ENCODE measurements at regions not wholly inside any gene's neighbourhood (a gene's known extent, or its start where the extent isn't known, plus 50 kb on each side); places are given as distances from the start of the nearest gene placed in this dataset.

GRCh38 chr18:39976771-39977170 is 1978.3 kb upstream of the PIK3C3 start:
- Histone ChIP-seq H3K4me1 (ENCODE audit: insufficient read depth) (no peaks in the 10 kb centered on the region), H3K27ac (no peak overlapping the region), H3K9me3 (no peaks in the 10 kb centered on the region), H3K4me3 (no peak overlapping the region), H3K36me3 (no peaks in the 10 kb centered on the region), H3K27me3 (no peaks in the 10 kb centered on the region)
- DNase-seq, result no peak
- no peak for TF ChIP-seq CTCF (IDR thresholded peaks at IDR 0.05)
- TF ChIP-seq POLR2A (IDR thresholded peaks at IDR 0.05), result no peak
- no peak for TF ChIP-seq EP300 (IDR thresholded peaks at IDR 0.05)
- whole genome bisulfite sequencing, 3 donors, result 91 to 97% (median 95%) methylated on average over 9 of the region's 9 CpGs
- intact Hi-C loops (cut with DNase I), result no loop called here

GRCh38 chr18:39972521-39972920 is 1982.5 kb upstream of the PIK3C3 start:
- no peaks in the 10 kb centered on the region for H3K27me3 ChIP-seq
- no peak for DNase-seq
- H3K4me3 ChIP-seq, result no peak overlapping the region
- H3K27ac ChIP-seq, result no peak overlapping the region
- 64 to 82% (median 76%) methylated on average over 3 of the region's 3 CpGs for WGBS, 3 donors
- TF ChIP-seq CTCF (IDR thresholded peaks at IDR 0.05) (no peak), EP300 (IDR thresholded peaks at IDR 0.05) (no peak), POLR2A (IDR thresholded peaks at IDR 0.05) (no peak)
- H3K36me3 ChIP-seq, result no peaks in the 10 kb centered on the region
- intact Hi-C loops (cut with DNase I), result no loop called here
- no peaks in the 10 kb centered on the region for H3K9me3 ChIP-seq
- no peaks in the 10 kb centered on the region for H3K4me1 ChIP-seq (ENCODE audit: insufficient read depth)

GRCh38 chr18:39969803-39970494 is 1985.1 kb upstream of the PIK3C3 start:
- Histone ChIP-seq H3K27ac (no peak overlapping the region), H3K36me3 (no peaks in the 10 kb centered on the region), H3K27me3 (no peaks in the 10 kb centered on the region), H3K4me3 (no peak overlapping the region), H3K4me1 (ENCODE audit: insufficient read depth) (no peaks in the 10 kb centered on the region), H3K9me3 (no peaks in the 10 kb centered on the region)
- 78 to 84% (median 80%) methylated on average over 2 of the region's 2 CpGs for WGBS, 3 donors
- no peak for TF ChIP-seq EP300 (IDR thresholded peaks at IDR 0.05)
- TF ChIP-seq POLR2A (IDR thresholded peaks at IDR 0.05), result no peak
- no peak for TF ChIP-seq CTCF (IDR thresholded peaks at IDR 0.05)
- intact Hi-C loops (cut with DNase I), result no loop called here
- no peak for DNase-seq

GRCh38 chr18:39966275-39966674 is 1988.8 kb upstream of the PIK3C3 start:
- Histone ChIP-seq H3K27me3 (no peaks in the 10 kb centered on the region), H3K4me3 (no peak overlapping the region), H3K36me3 (no peaks in the 10 kb centered on the region), H3K9me3 (no peaks in the 10 kb centered on the region), H3K27ac (no peak overlapping the region), H3K4me1 (ENCODE audit: insufficient read depth) (no peaks in the 10 kb centered on the region)
- TF ChIP-seq EP300 (IDR thresholded peaks at IDR 0.05) (no peak), POLR2A (IDR thresholded peaks at IDR 0.05) (no peak), CTCF (IDR thresholded peaks at IDR 0.05) (no peak)
- intact Hi-C loops (cut with DNase I), result no loop called here
- 46 to 58% (median 52%) methylated on average over 3 of the region's 3 CpGs for WGBS, 3 donors
- DNase-seq, result no peak

Data from ovary (tissue), 7 donors.